ENCODE measurements at regions not wholly inside any gene's neighbourhood (a gene's known extent, or its start where the extent isn't known, plus 50 kb on each side); places are given as distances from the start of the nearest gene placed in this dataset.
A peak's percentile ranks its signal among the peaks of the same experiment; 100 is the strongest.

DNA sequence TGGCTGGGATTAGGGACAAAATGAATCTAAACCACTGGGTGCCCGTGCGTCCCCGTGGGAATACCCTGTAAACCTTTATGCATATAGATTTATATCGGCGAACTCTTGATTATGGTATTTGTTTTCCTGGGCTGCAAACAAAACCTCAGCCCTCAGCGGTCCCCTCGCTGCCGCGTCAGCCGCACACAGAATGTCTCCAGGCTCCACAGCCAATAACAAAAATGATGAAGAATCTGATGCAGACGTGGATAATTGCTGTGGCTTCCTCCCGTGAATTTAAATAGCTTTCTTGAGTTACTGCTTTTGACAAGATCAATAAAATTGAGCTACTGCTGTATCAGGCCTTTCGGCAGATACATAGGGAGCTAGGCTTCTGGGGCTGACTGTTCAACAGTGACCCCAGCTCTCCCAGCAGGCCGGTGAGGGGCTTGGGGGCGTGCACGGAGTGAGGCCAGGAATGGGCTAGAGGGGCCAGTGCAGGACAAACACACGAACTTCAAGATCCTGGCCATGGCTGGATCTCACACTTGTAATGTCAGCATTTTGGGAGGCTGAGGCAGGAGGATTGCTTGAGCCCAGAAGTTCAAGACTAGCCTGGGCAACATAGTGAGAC lies 125.8 kb upstream of the NCOR2 start:
- no peak for DNase-seq (ENCODE audit: low read depth)
- no peak overlapping the region for H3K4me3 ChIP-seq (ENCODE audit: low read depth, low read length)
- TF ChIP-seq, protein P1, sequence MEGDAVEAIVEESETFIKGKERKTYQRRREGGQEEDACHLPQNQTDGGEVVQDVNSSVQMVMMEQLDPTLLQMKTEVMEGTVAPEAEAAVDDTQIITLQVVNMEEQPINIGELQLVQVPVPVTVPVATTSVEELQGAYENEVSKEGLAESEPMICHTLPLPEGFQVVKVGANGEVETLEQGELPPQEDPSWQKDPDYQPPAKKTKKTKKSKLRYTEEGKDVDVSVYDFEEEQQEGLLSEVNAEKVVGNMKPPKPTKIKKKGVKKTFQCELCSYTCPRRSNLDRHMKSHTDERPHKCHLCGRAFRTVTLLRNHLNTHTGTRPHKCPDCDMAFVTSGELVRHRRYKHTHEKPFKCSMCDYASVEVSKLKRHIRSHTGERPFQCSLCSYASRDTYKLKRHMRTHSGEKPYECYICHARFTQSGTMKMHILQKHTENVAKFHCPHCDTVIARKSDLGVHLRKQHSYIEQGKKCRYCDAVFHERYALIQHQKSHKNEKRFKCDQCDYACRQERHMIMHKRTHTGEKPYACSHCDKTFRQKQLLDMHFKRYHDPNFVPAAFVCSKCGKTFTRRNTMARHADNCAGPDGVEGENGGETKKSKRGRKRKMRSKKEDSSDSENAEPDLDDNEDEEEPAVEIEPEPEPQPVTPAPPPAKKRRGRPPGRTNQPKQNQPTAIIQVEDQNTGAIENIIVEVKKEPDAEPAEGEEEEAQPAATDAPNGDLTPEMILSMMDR (conservative IDR thresholded peaks at IDR 0.05; ENCODE audit: low read depth, low read length) = no peak

DNA sequence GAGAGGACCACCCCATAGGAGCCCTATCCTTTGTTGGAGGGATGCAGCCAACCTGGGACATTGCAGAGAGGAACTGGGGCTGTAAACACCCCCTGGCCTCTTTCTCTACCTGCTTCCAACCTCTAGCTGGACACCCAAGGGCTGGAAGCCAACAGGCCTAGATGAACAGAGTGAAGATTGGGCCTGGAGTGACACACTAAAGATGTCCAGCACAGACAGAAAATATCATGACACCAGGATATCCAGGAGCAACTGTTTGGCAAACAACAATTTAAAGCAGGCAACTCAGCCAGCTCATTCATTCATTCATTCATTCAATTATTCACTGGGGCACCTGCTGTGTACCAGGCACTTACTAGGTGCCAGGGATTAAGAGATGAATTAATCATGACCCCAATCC lies 125.0 kb upstream of the NCOR2 start:
- H3K4me3 ChIP-seq (ENCODE audit: low read depth, low read length) = no peak overlapping the region
- TF ChIP-seq, protein P1 (conservative IDR thresholded peaks at IDR 0.05; ENCODE audit: low read depth, low read length) = no peak
- no peak for DNase-seq (ENCODE audit: low read depth)

DNA sequence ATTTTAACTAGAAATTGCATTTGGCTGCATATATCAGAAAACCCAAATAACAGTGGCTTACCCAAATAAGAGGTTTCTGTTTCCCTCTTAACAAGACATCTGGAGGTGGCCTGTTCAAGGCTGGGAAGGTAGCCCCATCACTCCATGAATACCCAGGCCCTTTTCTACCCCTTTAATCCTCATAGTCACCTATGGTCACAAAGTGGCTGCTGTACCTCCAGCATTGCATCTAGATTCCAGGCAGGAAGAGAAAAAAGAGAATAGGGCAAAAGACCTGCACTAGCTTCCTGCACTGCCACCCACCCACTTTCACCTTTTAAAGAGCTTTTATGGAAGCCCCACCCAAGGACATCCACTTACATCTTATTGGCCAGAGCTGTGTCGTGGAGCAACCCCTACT lies 124.0 kb upstream of the NCOR2 start:
- DNase-seq (ENCODE audit: low read depth) = no peak
- no peak overlapping the region for H3K4me3 ChIP-seq (ENCODE audit: low read depth, low read length)
- TF ChIP-seq, protein P1 (conservative IDR thresholded peaks at IDR 0.05; ENCODE audit: low read depth, low read length) = no peak

DNA sequence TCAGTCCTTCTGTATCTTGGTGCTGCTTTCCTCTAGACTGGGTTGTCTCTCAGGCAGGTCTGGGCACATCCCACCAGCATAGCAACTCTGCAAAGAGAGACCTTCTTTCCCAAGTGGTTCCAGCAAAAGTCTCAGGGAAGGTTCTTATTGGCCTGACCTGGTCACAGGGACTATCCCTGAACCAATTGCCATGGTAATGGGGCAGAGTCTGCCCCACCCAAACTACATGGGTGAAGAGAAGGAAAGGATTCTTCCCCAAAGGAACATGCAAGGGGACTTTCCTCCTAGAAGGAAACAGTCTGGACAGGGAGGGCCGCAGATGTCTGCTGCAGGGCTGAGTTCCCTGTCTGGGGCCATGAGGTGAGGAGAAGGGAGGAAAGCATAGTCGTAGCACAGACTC lies 122.2 kb upstream of the NCOR2 start:
- TF ChIP-seq, protein P1 (conservative IDR thresholded peaks at IDR 0.05; ENCODE audit: low read depth, low read length) = no peak
- H3K4me3 ChIP-seq (ENCODE audit: low read depth, low read length) = no peak overlapping the region
- no peak for DNase-seq (ENCODE audit: low read depth)

DNA sequence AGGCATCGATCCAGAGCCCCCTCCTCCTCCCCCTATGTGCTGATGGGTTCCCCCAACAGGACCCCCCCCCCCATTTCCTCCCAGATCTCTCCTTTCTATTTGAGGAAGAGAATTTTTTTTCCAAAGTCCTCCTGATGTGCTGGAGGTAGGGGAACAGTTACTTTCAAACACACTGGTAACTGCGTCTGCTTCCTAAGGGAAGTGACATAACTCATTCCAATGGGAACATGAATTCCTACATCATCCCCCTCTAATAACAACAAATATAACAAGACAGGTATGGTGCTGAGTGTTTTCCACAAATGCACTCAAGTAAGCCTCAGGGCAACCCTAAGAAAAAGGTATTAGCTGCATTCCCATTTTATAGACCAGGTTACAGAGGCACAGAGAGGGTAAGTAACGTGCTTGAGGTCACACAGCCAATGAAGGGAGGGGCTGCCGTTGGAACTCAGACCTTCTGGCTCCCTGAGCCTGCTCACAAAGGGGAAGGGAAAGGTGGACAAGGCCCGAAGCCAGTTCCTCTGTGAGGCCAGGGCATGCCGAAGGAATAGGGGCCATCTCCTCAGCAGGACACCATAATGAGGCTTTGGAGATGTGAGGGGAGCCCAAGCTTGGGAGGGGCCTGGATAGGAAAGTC lies 121.1 kb upstream of the NCOR2 start:
- no peak overlapping the region for H3K4me3 ChIP-seq (ENCODE audit: low read depth, low read length)
- TF ChIP-seq, protein P1 (conservative IDR thresholded peaks at IDR 0.05; ENCODE audit: low read depth, low read length) = no peak
- no peak for DNase-seq (ENCODE audit: low read depth)

DNA sequence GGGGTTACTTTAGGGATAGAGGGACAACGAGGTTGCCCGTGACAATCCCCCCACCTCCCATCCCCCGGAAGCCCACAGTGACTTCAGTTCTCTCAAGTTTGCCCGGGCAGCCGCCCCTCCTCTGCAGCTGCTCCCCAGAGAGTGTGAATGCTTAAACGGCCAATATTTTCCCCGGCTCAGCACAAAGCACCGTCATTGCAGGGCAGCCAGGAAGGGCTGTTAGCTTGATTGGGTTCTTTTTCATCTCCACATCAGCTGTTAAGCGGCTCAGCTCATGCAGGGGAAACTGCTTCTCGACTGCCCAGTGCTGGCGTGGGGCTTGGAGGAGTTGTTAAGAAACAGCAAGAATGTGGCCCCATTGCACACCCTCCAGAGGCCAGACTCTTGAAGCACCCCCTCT lies 120.5 kb upstream of the NCOR2 start:
- TF ChIP-seq, protein P1 (conservative IDR thresholded peaks at IDR 0.05; ENCODE audit: low read depth, low read length) = no peak
- peak; percentile 73 for DNase-seq (ENCODE audit: low read depth)
- H3K4me3 ChIP-seq (ENCODE audit: low read depth, low read length) = no peak overlapping the region
